ENCODE measurements at regions not wholly inside any gene's neighbourhood (a gene's known extent, or its start where the extent isn't known, plus 50 kb on each side); places are given as distances from the start of the nearest gene placed in this dataset.

GRCh38 chr2:64848945-64849344, 140.3 kb upstream of the SLC1A4 start:
- in situ Hi-C loops (cut with MboI; ENCODE audit: low sequenced_read_pairs), result no loop called here

DNA sequence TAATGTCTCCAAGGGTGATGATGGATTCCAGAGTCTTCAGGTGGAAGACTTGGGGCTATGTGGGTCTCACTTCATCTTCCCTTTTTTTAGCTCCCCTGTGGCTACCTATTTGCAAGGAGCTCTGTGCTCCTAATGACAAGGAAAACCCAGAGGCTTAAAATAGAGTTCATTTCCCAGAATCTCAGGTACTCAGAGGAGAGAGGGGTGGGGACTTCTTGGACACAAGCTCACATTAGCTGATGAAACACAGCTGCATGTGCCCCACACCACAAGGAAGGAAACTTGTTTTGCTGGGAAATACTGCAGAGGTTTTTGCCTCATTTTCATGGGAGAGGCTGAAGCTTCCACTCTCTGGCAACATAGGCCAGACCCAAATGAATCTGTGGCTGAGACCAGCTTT, 138.6 kb upstream of the SLC1A4 start:
- in situ Hi-C loops (cut with MboI; ENCODE audit: low sequenced_read_pairs), result loop anchor here (10.0 kb wide), 1 partner anchor 206 kb away; no protein-coding TSS in a partner anchor

DNA sequence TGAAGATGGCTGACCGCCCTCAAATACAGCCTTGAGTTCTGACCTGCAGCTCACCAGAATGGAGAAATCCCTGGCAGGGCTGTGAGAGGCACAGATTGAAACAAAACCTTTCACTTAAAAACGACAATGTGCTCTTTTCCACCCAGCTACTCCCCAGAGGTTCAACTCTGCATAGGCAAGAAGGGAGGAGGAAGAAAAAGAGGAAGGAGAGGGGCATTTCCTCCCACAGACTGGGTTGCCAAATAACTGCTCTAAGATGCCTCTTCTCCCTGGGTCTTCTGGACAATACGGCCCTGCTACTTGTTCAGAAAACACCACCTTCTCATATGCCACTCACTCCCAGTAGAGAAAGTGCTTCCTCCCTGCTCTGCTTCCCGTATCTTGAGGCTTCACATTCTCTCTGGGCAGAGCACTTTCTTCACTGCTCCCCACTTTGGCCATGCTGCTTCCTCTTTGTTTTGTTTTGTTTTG, 136.4 kb upstream of the SLC1A4 start:
- in situ Hi-C loops (cut with MboI; ENCODE audit: low sequenced_read_pairs), result loop anchor here (10.0 kb wide), 1 partner anchor 208 kb away; no protein-coding TSS in a partner anchor

GRCh38 chr2:64853306-64853705, 135.9 kb upstream of the SLC1A4 start:
- in situ Hi-C loops (cut with MboI; ENCODE audit: low sequenced_read_pairs), result loop anchor here (10.0 kb wide), 1 partner anchor 209 kb away; no protein-coding TSS in a partner anchor

DNA sequence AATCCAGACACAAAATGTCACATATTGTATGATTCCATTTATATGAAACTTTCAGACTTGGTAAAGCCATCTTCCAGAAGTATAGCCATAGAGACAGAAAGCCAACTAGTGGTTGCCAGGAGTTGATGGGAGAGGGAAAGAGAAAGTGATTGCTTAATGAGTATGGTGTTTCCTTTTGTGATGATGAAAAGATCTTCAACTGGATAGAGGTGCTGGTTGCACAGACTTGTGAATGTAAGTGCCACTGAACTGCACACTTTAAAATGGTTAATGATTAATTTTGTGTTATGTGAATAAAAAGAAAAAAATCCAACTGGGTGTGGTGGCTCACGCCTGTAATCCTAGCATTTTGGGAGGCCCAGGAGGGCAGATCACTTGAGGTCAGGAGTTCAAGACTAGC, 135.3 kb upstream of the SLC1A4 start:
- in situ Hi-C loops (cut with MboI; ENCODE audit: low sequenced_read_pairs), result loop anchor here (10.0 kb wide), 1 partner anchor 209 kb away; no protein-coding TSS in a partner anchor

- in situ Hi-C loops (cut with MboI; ENCODE audit: low sequenced_read_pairs), result loop anchor here (10.0 kb wide), 1 partner anchor 210 kb away; no protein-coding TSS in a partner anchor
Observed at GRCh38 chr2:64854773-64855237, 134.4 kb upstream of the SLC1A4 start.

GRCh38 chr2:64857581-64858471, 131.4 kb upstream of the SLC1A4 start:
- in situ Hi-C loops (cut with MboI; ENCODE audit: low sequenced_read_pairs), result loop anchor here (10.0 kb wide), 1 partner anchor 213 kb away; no protein-coding TSS in a partner anchor

GRCh38 chr2:64858541-64859311, 130.5 kb upstream of the SLC1A4 start:
- in situ Hi-C loops (cut with MboI; ENCODE audit: low sequenced_read_pairs), result loop anchor here (10.0 kb wide), 1 partner anchor 214 kb away; no protein-coding TSS in a partner anchor

GRCh38 chr2:64859312-64860212, 129.6 kb upstream of the SLC1A4 start:
- in situ Hi-C loops (cut with MboI; ENCODE audit: low sequenced_read_pairs), result loop anchor here (10.0 kb wide), 1 partner anchor 215 kb away; no protein-coding TSS in a partner anchor

- in situ Hi-C loops (cut with MboI; ENCODE audit: low sequenced_read_pairs), result no loop called here
Observed at GRCh38 chr2:64860276-64860885, 128.8 kb upstream of the SLC1A4 start.

- in situ Hi-C loops (cut with MboI; ENCODE audit: low sequenced_read_pairs), result no loop called here
Observed at GRCh38 chr2:64860936-64861335, 128.3 kb upstream of the SLC1A4 start.

DNA sequence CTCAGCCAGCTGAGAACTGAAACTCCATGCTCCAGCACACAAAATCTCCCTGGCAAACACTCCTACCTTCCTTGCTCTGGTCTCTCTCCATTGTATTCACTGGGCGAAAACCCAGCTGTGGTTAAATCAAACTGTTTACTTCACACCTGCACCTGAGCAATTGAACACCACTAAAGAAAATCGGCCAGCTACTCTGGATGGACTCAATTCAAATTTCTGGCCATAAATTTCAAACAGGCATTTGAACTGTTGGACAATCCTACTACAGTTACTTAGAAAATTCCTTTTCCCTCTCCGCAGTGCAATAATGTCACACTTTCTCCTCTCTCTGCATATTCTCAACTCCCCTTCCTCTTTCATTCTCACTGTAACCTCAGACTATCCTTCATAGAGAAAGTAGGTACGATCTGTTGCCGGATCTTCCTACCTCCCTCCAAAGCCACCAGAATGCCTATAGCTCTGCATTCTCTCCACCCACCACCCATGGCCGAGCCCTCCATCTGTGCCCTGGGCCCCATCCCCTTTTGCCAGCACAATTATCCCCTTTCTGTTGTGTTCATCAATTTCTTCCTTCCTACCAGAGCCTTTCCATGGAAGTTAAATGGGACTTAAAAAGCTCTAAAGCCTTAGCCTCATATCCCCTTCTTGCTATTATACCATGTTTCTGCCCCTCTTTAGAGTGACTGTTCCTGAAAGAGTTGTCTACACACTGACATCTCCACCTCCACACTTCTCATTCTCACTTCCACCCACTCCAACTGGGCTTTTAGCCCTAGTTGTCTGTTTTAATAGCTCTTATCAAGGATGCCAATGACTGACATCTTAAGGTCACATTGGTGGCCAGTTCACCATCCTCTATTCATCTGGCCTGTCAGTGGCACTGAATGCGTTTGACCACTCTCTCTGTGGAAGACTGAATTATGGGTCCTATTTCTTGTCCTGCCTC, 127.5 kb upstream of the SLC1A4 start:
- in situ Hi-C loops (cut with MboI; ENCODE audit: low sequenced_read_pairs), result no loop called here

GRCh38 chr2:64862623-64863022, 126.6 kb upstream of the SLC1A4 start:
- in situ Hi-C loops (cut with MboI; ENCODE audit: low sequenced_read_pairs), result no loop called here

GRCh38 chr2:64863097-64863820, 125.9 kb upstream of the SLC1A4 start:
- in situ Hi-C loops (cut with MboI; ENCODE audit: low sequenced_read_pairs), result no loop called here

GRCh38 chr2:64865073-64865830, 123.9 kb upstream of the SLC1A4 start:
- in situ Hi-C loops (cut with MboI; ENCODE audit: low sequenced_read_pairs), result no loop called here

DNA sequence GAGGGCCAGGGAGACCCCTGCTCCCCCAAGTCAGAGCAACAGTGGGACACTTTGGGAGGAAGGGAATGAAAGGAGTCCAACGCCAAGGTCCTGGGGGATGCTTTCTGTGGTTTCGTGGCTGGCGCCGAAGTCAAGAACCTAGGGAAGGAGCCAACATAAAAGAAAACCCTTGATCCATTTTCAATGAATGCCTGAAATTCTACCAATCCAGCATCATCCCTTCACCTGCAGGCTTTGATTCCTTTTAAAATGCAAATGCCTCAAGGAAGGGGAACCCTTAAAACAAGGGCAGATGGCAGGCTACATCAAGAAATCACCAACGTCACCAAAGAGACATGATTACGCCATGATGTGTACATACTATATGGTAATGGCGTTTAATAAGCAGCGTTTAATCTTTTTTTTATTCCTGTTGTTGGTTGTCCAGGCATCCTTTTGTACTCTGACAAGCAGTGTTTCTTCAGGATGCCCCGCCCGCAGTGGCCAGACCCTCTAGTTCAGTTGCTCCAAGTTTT, 123.3 kb upstream of the SLC1A4 start:
- in situ Hi-C loops (cut with MboI; ENCODE audit: low sequenced_read_pairs), result no loop called here

DNA sequence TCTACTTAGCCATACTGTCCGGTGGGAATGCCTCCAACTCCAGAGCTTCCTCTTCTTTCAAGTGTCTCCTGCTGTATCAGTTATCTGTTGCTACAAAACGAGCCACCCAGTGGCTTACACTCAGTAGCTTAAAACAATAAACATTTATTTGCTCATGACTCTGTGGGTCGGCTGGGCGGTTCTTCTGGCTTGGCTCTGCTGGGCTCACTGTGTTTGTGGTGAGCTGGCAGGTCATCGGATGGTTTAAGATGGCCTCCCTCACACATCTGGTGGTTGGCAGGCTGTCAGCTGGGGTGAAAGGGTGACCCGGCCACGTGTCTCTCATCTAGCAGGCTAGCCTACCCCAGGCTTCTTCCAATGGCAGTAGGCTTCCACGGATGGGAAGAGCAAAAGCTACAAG, 122.4 kb upstream of the SLC1A4 start:
- in situ Hi-C loops (cut with MboI; ENCODE audit: low sequenced_read_pairs), result no loop called here
